Neural progenitor cell (in vitro differentiated cells): ENCODE measurements at regions not wholly inside any gene's neighbourhood (a gene's known extent, or its start where the extent isn't known, plus 50 kb on each side); places are given as distances from the start of the nearest gene placed in this dataset.

ENCODE experiments used
- CTCF ChIP-seq: fragments of 200-600 bp; sonication (generic); IDR thresholded peaks from 2 replicates; pipeline ENCODE4 v1.5.1; 2017; ENCODE audit warnings: antibody characterized with exemption, mild to moderate bottlenecking
- EZH2 ChIP-seq: fragments of 200-600 bp; sonication (generic); IDR thresholded peaks from 2 replicates; pipeline ENCODE4 v1.6.1; 2017; ENCODE audit warnings: antibody characterized with exemption, mild to moderate bottlenecking, moderate library complexity
- EZH2phosphoT487 ChIP-seq: fragments of 200-600 bp; sonication (generic); IDR thresholded peaks from 2 replicates; pipeline ENCODE4 v1.6.1; 2017; ENCODE audit warnings: antibody characterized with exemption

DNA sequence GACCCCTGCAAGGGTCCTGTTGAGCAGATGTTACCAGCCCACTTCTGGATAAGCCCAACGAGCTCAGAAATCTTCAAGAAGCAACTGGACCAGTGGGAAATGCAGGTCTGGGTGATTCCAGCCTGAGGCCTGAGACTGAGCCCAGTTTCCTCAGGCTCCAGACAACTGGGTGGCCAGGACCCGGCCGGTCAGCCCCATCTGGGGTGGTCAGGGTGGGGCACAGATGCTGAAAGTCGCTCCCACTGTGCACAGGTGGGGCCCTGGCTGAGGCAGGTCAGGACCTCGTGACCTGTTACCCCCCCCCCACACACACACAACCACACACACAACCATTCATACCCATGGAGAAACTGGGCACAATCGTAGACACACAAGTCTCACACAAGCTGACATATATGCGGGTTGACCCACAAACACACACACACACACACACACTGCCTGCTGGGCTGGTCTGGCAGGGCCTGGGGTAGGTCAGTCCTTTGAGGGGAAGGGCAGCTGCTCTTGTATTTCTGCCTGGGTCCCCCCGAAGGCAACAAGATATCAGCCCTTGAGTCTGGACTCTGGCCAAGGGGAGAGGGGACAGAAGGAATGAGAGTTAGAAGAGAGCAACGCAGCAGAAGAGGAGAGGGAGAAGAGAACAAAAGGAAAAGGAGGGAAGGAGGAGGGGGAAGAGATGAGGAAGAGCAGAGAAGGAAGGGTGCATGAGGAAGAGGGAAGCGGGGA is 99.0 kb upstream of the CDH5 start:
- TF ChIP-seq CTCF (no peak), EZH2phosphoT487 (no peak), EZH2 (no peak)
